Astrocyte of the cerebellum (primary cell): ENCODE measurements at regions not wholly inside any gene's neighbourhood (a gene's known extent, or its start where the extent isn't known, plus 50 kb on each side); places are given as distances from the start of the nearest gene placed in this dataset.

ENCODE experiments used
- DNase-seq: peaks from one replicate; pipeline ENCODE4 v3.0.0-alpha.2; 2011; ENCODE audit warnings: low read depth
- H3K4me3 ChIP-seq: 2 replicates; pipeline ENCODE4 v1.5.1; 2011; ENCODE audit warnings: mild to moderate bottlenecking, low read depth, low read length, moderate library complexity
- in situ Hi-C: cut with HindIII; loops from 2 replicates; pipeline ENCODE4 v1.10.0; 2017; ENCODE audit warnings: low sequenced_read_pairs
- TF ChIP-seq, protein P1 (sequence below): IDR thresholded peaks from 2 replicates; pipeline ENCODE4 v1.5.1; 2012; ENCODE audit warnings: low read length, low read depth, moderate library complexity, mild to moderate bottlenecking; ENCODE audit errors: missing control alignments

GRCh38 chr1:228918335-228918734 is 183.1 kb downstream of the RHOU start:
- TF ChIP-seq, protein P1, sequence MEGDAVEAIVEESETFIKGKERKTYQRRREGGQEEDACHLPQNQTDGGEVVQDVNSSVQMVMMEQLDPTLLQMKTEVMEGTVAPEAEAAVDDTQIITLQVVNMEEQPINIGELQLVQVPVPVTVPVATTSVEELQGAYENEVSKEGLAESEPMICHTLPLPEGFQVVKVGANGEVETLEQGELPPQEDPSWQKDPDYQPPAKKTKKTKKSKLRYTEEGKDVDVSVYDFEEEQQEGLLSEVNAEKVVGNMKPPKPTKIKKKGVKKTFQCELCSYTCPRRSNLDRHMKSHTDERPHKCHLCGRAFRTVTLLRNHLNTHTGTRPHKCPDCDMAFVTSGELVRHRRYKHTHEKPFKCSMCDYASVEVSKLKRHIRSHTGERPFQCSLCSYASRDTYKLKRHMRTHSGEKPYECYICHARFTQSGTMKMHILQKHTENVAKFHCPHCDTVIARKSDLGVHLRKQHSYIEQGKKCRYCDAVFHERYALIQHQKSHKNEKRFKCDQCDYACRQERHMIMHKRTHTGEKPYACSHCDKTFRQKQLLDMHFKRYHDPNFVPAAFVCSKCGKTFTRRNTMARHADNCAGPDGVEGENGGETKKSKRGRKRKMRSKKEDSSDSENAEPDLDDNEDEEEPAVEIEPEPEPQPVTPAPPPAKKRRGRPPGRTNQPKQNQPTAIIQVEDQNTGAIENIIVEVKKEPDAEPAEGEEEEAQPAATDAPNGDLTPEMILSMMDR, result no peak
- in situ Hi-C loops, result no loop called here
- no peak overlapping the region for H3K4me3 ChIP-seq
- no peak for DNase-seq

DNA sequence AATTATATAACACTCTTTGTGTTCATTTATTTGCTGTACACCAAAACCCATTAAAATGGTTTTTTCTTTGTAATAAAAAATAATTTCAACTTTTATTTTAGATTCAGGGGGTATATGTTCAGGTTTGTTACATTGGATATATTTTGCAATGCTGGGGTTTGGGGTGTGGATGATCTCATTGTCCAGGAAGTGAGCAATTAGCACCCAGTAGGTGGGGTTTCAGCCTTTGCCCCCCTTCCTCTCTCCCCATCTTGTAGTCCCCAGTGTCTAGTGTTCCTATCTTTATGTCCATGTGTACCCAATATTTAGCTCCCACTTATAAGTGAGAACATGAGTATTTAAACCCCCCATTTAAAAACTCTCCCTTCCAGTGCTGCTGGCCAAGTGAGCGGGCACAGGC is 184.6 kb downstream of the RHOU start:
- in situ Hi-C loops, result no loop called here
- no peak overlapping the region for H3K4me3 ChIP-seq
- DNase-seq, result no peak
- TF ChIP-seq, protein P1, result no peak

GRCh38 chr1:228920831-228921230 is 185.6 kb downstream of the RHOU start:
- TF ChIP-seq, protein P1, result no peak
- in situ Hi-C loops, result no loop called here
- H3K4me3 ChIP-seq, result no peak overlapping the region
- no peak for DNase-seq

DNA sequence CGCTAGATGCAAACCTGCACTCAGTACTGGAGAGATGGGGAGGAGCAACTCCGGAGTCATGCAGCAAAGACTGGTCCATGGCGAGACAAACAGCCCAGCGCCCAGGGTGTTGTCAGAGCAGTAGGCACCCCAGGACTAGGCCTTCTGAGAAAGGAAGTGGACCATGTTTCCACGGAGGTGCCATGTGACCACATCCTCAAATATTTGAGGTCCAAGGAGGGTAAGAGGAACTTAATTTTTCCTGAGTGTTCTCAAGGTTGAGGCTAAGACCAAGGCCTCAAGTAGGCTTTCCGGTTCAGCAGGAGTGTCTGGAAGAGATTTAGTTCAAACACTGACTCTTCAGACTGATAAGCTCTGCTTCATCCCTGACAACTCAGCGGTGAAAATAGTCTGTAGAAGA is 186.2 kb downstream of the RHOU start:
- TF ChIP-seq, protein P1, result no peak
- no peak for DNase-seq

GRCh38 chr1:228922722-228923376 is 187.6 kb downstream of the RHOU start:
- DNase-seq, result no peak
- H3K4me3 ChIP-seq, result no peak overlapping the region
- in situ Hi-C loops, result no loop called here
- TF ChIP-seq, protein P1, result no peak

More for the DNA sequence above, 186.2 kb downstream of the RHOU start:
- in situ Hi-C loops, result no loop called here
- no peak overlapping the region for H3K4me3 ChIP-seq

DNA sequence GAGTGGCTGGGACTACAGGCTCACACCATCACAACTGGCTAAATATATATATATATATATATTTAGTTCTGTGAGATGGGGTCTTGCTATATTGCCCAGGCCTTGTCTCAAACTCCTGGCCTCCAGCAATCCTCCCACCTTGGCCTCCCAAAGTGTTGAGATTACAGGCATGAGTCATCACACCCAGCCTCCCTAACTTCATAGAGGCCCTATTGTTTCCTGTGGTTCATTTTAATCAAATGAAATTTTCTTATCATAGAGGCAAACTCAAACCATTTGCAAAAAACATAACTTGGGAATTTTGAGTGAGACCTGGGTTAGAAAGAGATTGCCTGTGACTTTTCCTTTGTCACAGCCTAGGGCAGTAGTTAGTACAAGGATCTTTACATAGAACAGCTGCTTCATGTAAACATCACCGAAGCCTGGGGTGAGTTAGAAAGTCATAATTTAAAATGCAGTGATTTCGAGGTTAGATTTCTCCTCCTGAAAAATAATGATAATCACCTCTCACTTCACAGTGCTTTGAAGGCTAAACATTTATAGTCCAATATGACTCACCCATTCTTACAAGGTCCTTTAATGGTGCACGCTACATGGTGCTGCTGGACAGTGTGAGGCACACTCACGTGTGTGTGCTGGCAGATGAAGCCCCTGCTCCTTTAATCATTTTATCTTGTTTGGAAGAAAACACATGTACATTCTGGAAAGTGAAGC is 188.9 kb downstream of the RHOU start:
- in situ Hi-C loops, result no loop called here
- DNase-seq, result no peak
- TF ChIP-seq, protein P1, result no peak
- H3K4me3 ChIP-seq, result no peak overlapping the region
